ENCODE measurements at regions not wholly inside any gene's neighbourhood (a gene's known extent, or its start where the extent isn't known, plus 50 kb on each side); places are given as distances from the start of the nearest gene placed in this dataset.

GRCh38 chr11:11074686-11075335 is 217.0 kb upstream of the ZBED5 start:
- no peak overlapping the region for H3K27ac ChIP-seq (ENCODE audit: low read depth in 1 of 2, low read length in 1 of 2)
- no peak for ATAC-seq (ENCODE audit: insufficient read depth, low FRiP score)
- TF ChIP-seq, protein P1, sequence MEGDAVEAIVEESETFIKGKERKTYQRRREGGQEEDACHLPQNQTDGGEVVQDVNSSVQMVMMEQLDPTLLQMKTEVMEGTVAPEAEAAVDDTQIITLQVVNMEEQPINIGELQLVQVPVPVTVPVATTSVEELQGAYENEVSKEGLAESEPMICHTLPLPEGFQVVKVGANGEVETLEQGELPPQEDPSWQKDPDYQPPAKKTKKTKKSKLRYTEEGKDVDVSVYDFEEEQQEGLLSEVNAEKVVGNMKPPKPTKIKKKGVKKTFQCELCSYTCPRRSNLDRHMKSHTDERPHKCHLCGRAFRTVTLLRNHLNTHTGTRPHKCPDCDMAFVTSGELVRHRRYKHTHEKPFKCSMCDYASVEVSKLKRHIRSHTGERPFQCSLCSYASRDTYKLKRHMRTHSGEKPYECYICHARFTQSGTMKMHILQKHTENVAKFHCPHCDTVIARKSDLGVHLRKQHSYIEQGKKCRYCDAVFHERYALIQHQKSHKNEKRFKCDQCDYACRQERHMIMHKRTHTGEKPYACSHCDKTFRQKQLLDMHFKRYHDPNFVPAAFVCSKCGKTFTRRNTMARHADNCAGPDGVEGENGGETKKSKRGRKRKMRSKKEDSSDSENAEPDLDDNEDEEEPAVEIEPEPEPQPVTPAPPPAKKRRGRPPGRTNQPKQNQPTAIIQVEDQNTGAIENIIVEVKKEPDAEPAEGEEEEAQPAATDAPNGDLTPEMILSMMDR (IDR thresholded peaks at IDR 0.05; ENCODE audit: control extremely low read depth, extremely low read depth): no peak

DNA sequence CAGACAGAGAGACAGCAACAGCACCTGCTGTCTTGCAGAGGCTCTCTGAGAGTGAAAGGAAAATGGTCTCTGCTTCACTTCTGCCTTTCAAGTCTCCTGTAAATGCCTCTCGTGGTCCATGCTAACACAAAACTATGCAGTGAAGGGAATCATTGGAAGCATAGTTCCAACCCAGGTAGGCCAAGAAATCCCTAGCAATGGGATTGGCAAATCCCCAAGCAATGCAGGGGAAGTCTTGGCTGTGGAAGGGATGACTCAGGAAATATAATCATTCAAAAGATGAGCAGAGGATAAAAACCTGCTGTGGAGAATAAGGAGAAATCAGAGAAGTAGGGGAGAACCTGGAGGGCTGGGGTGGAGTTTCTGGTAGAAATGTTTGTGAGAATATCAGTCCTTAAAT is 216.1 kb upstream of the ZBED5 start:
- H3K4me3 ChIP-seq: no peak overlapping the region
- no peak overlapping the region for H3K9ac ChIP-seq (ENCODE audit: insufficient read depth in 1 of 2, low read length in 2 of 2)
- TF ChIP-seq, protein P1 (IDR thresholded peaks at IDR 0.05; ENCODE audit: control extremely low read depth, extremely low read depth): no peak
- peaks cover 0 to 3% (median 0%) of the 10 kb centered on the region in 3 donors for H3K27me3 ChIP-seq (ENCODE audit: control insufficient read depth in 3 of 3, insufficient read depth in 3 of 3, low read length in 2 of 3)
- H3K36me3 ChIP-seq (ENCODE audit: control insufficient read depth in 4 of 4, insufficient read depth in 4 of 4, low read length in 4 of 4): no peaks in the 10 kb centered on the region
- H3K27ac ChIP-seq (ENCODE audit: low read depth in 1 of 2, low read length in 1 of 2): no peak overlapping the region
- ATAC-seq (ENCODE audit: insufficient read depth, low FRiP score) (no peak), DNase-seq (no peak)
- H3K9me3 ChIP-seq (ENCODE audit: control insufficient read depth in 4 of 4, insufficient read depth in 3 of 4, low read length in 3 of 4): no peaks in the 10 kb centered on the region
- 85 to 91% methylated on average over 1 of the region's 1 CpG for WGBS, 2 donors
- H3K4me1 ChIP-seq (ENCODE audit: control insufficient read depth in 5 of 5, insufficient read depth in 5 of 5, low read length in 5 of 5): peaks cover 0 to 10% (median 0%) of the 10 kb centered on the region in 5 donors

More at GRCh38 chr11:11074686-11075335, 217.0 kb upstream of the ZBED5 start:
- peaks cover 0 to 3% (median 0%) of the 10 kb centered on the region in 3 donors for H3K27me3 ChIP-seq (ENCODE audit: control insufficient read depth in 3 of 3, insufficient read depth in 3 of 3, low read length in 2 of 3)
- no peaks in the 10 kb centered on the region for H3K9me3 ChIP-seq (ENCODE audit: control insufficient read depth in 4 of 4, insufficient read depth in 3 of 4, low read length in 3 of 4)
- H3K4me1 ChIP-seq (ENCODE audit: control insufficient read depth in 5 of 5, insufficient read depth in 5 of 5, low read length in 5 of 5): peaks cover 0 to 10% (median 0%) of the 10 kb centered on the region in 5 donors
- no peak overlapping the region for H3K9ac ChIP-seq (ENCODE audit: insufficient read depth in 1 of 2, low read length in 2 of 2)
- 91 to 95% methylated on average over 11 of the region's 11 CpGs for WGBS, 2 donors
- no peak for DNase-seq
- no peaks in the 10 kb centered on the region for H3K36me3 ChIP-seq (ENCODE audit: control insufficient read depth in 4 of 4, insufficient read depth in 4 of 4, low read length in 4 of 4)
- no peak overlapping the region for H3K4me3 ChIP-seq

DNA sequence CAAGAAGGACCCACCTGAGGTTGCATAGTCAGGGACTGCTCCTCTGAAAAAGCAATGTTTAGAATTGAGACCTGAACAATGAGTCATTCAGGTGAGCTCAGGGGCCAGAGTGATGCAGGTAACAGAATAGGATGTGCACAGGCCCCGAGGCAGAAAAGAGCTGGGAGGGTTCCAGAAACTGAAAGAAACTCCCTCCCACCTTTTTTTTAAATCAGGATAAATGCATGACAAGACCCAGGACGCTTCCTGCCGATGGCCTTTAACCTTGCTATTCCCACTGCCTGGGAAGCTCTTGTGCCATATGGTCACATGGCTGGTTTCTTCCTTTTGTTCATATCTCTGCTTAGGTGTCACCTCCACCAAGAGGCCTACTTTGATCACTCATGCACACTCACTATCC is 214.2 kb upstream of the ZBED5 start:
- H3K4me3 ChIP-seq: no peak overlapping the region
- WGBS, 2 donors: 71 to 72% methylated on average over 3 of the region's 3 CpGs
- H3K4me1 ChIP-seq (ENCODE audit: control insufficient read depth in 5 of 5, insufficient read depth in 5 of 5, low read length in 5 of 5): peaks cover 0 to 10% (median 0%) of the 10 kb centered on the region in 5 donors
- H3K36me3 ChIP-seq (ENCODE audit: control insufficient read depth in 4 of 4, insufficient read depth in 4 of 4, low read length in 4 of 4): no peaks in the 10 kb centered on the region
- TF ChIP-seq, protein P1 (IDR thresholded peaks at IDR 0.05; ENCODE audit: control extremely low read depth, extremely low read depth): no peak
- no peak for DNase-seq
- no peak overlapping the region for H3K27ac ChIP-seq (ENCODE audit: low read depth in 1 of 2, low read length in 1 of 2)
- peaks cover 0 to 3% (median 0%) of the 10 kb centered on the region in 3 donors for H3K27me3 ChIP-seq (ENCODE audit: control insufficient read depth in 3 of 3, insufficient read depth in 3 of 3, low read length in 2 of 3)
- H3K9me3 ChIP-seq (ENCODE audit: control insufficient read depth in 4 of 4, insufficient read depth in 3 of 4, low read length in 3 of 4): no peaks in the 10 kb centered on the region
- ATAC-seq (ENCODE audit: insufficient read depth, low FRiP score): no peak
- no peak overlapping the region for H3K9ac ChIP-seq (ENCODE audit: insufficient read depth in 1 of 2, low read length in 2 of 2)

All from lung (tissue), 11 donors.